ENCODE measurements at regions not wholly inside any gene's neighbourhood (a gene's known extent, or its start where the extent isn't known, plus 50 kb on each side); places are given as distances from the start of the nearest gene placed in this dataset.
"Not testable (repeated sequence)": the region's sequence is repeated elsewhere in the genome, so short reads cannot be mapped to it uniquely, and the experiment has no call there.

DNA sequence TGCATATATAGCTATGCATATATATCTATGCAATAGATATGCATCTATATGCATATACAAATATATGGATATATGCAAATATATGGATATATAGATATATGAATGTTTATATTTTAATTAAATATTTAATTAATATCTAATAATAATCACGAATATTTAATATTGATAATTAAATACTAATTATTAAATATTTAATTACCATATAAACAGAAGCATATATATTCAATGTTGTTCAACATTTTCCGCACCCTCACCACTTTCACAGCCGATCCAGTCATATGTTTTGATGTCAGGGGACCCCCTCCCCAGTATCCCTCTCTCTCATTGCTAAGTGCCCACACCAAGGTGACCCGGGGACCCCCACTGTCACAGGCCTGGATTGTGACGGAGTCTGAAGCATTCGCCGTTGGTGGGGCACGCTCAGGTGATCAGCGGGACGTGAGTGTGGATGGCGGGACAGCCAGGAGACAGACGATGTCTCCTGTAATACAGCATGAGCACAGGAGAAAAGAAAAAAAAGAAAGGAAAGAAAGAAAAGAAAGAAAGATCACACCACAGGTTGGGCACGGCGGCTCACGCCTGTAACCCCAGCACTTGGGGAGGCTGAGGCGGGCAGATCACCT lies 199.7 kb downstream of the CRLF2 start:
- DNase-seq (ENCODE audit: low read depth): no peak

DNA sequence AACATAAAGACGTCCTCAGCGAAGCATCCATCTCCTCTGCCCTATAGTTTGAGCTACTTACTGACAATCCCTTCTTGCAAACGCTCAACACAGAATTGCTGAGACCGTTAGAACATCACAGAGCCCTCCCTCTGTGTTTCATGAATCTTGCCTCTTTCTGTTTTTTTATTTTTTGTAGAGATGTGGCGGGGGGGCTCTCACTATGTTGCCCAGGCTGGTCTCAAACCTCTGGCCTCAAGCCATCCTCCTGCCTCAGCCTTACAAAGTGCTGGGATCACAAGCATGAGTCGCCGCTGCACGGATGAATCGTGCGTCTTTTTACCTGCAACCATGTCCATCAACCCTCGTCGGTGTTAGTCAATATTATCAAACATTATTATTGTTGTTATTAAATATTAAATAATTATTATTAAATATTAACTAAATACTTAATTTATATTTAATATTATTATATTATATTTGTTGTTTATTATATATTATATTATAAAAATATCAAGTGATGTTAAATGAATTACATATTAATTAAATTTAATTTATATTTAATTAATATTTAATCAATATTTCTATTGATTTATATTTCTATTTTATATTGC lies 200.7 kb downstream of the CRLF2 start:
- no peak for DNase-seq (ENCODE audit: low read depth)

- DNase-seq (ENCODE audit: low read depth): no peak
These were observed 202.7 kb downstream of the CRLF2 start for GRCh38 chrX:1009771-1010170.

GRCh38 chrX:1006156-1006730 lies 206.2 kb downstream of the CRLF2 start:
- DNase-seq (ENCODE audit: low read depth): no peak

DNA sequence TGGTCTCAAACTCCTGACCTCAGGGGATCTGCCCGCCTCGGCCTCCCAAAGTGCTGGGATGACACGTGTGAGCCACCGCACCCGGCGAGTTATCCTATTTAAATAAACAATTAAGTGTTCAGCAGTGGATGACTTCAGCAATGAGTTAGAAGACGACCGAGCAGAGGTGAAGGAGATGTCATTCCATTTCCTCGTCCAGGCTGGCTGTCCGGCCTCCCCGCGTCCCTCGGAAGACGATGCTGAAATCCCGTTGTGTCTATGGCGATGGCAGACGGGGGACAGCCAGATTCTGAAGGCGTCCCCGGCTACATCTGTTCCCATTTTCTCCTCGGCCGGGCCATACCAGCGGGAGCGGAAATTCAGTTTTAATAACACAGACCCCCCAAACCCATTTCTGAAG lies 209.8 kb downstream of the CRLF2 start:
- no peak for DNase-seq (ENCODE audit: low read depth)

- no peak for DNase-seq (ENCODE audit: low read depth)
These were observed 214.8 kb downstream of the CRLF2 start for GRCh38 chrX:997631-998137.

DNA sequence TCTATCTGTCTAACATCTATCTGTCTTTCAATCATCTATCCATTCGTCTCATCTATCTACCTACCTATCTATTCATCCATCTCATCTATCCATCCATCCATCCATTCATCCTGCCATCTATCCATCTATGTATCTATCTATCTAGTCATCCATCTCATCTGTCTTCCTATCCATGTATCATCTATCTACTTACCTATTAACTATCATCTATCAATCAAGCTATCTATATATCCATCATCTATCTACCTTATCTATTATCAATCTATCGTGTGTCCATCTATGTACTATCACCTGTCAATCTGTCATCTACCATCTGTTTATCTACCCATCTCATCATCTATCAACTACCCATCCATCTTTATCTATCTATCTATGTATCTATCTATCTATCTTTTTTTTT lies 217.7 kb downstream of the CRLF2 start:
- no peak for DNase-seq (ENCODE audit: low read depth)

GRCh38 chrX:989959-990510 lies 222.4 kb downstream of the CRLF2 start:
- peak; percentile 85 for DNase-seq (ENCODE audit: low read depth)

DNA sequence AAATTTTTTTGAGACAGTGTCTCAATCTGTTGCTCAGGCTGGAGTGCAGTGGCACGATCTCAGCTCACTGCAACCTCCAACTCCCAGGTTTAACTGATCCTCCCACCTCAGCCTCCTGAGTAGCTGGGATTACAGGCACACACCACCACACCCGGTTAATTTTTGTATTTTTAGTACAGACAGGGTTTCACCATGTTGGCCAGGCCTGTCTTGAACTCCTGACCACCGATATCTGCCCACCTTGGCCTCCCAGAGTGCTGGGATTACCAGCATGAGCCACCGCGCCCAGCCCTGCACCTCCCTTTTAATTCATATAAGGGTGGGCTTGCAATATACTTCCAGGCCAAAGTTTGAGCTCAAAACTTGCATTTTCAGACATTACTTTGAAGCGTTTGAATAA lies 223.9 kb downstream of the CRLF2 start:
- DNase-seq (ENCODE audit: low read depth): not testable (repeated sequence)

- DNase-seq (ENCODE audit: low read depth): no peak
These were observed 230.4 kb downstream of the CRLF2 start for GRCh38 chrX:981791-982626.

- DNase-seq (ENCODE audit: low read depth): no peak
These were observed 231.7 kb downstream of the CRLF2 start for GRCh38 chrX:980587-981235.

DNA sequence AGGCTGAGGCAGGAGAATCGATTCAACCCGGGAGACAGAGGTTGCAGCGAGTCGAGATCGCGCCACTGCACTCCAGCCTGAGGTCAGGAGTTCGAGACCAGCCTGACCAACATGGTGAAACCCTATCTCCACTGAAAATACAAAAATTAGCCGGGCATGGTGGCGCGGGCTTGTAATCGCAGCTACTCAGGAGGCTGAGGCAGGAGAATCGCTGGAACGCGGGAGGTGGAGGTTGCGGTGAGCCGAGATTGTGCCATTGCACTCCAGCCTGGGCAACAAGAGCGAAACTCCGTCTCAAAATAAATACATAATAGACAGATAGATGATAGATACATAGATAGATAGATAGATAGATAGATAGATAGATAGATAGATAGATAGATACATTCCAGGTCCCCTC lies 233.3 kb downstream of the CRLF2 start:
- not testable (repeated sequence) for DNase-seq (ENCODE audit: low read depth)

DNA sequence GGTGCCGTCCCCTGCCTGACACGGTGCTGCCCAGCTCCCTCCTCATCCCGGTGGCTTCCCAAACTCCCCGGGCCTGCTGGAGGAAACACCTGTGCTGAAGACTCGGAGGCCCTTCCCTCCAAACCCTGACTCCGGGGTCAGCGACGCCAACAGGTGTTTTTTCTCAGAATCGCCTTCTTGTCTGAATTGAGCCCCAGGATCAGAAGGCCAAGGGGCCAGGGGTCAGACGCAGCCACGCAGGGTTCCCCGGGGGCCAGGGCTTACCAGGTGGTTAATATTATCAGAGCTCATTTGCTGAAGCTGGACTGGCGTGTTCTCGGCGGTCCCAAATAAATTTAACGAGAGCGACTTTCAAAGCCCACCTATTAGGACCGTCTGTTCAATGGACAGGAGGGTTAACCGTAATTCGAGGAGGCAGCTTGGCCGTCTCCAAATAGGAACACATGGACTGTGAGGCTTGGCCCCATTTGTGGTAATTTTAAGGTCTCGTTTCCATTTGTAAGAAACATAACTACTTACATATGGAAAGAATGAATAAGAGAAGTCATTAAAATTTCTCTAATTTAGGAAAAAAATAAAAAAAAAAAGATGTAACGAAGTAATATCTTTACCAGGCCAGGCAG lies 239.3 kb downstream of the CRLF2 start:
- no peak for DNase-seq (ENCODE audit: low read depth)

- no peak for DNase-seq (ENCODE audit: low read depth)
These were observed 244.1 kb downstream of the CRLF2 start for GRCh38 chrX:968148-968965.

DNA sequence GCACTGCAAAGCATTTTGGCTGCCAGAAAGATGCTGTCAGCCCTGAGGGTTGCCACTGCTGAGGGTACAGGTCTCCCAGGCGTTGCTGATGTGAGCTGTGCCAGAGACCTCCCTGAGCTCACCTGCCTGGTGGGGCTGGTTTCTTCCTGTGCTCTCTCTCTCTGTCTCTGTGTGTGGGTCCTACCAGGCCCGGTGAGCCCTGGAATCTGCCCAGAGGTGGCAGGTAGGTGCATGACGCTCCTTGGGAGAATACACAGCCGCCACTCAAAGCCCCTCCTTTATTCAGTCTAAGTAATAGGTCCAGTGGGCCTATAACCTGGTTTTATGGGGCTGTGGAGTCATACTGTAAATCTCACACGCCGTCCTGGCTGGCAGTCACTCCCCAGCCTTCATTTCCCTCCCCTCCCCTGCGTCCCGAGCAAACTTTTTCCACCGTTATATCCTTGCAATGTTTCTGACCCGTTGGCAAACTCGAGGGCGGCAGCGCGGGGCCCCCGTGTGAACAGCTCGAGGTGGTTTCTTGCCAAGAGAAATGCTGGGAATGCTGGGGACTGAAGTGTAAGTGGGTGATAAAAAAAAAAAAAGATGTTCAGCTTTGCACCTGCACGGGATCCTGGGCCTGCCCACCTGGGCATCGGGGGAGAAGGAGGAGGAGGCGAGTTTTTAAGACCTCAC lies 245.9 kb downstream of the CRLF2 start:
- no peak for DNase-seq (ENCODE audit: low read depth)

DNA sequence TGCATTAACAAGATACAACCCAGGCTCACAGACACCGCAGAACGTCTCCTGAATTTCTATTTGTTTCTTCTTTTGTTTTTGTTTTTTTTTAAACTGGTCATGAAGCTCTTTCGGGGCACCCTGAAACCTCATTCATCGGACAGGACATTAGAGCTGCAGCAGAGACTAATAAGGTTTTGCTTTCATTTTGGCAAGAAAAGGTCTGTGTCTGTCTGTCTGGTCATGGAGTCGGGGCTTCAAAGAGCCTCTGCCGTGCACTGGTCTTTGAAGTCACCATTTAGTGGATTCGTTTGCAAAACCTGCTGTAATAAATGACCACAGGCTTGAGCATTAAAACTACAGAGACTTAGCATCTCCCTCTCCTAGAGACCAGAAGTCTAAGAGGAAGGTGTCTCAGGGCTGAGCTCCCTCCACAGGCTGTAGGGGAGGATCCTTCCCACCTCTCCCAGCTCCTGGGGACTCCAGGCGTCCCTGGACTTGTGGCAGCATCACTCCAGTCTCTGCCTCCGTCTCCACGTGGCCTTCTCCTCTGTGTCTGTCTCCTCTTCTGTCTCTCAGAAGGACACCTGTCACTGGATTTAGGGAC lies 247.5 kb downstream of the CRLF2 start:
- DNase-seq (ENCODE audit: low read depth): no peak

DNA sequence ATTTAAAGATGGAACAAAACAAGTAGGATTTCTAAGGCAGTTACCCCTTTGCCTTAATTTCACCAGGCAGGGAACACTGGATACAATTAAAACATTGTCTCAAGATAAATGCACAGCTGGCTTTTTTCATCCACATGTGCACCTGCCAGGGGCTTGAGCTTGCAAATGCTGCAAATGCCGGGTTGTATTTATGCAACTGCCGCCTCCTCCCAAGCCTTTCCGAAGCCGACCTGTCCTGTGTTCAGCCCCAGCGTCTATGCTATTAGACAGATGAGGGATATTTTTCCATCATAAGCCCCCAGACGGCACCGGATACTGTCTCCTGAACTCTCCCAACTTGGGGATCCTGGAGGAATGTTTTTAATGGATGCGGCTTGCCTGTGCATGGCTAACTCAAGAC lies 251.6 kb downstream of the CRLF2 start:
- no peak for DNase-seq (ENCODE audit: low read depth)

GRCh38 chrX:959595-959994 lies 252.9 kb downstream of the CRLF2 start:
- no peak for DNase-seq (ENCODE audit: low read depth)

GRCh38 chrX:955168-955781 lies 257.2 kb downstream of the CRLF2 start:
- DNase-seq (ENCODE audit: low read depth): not testable (repeated sequence)
